HepG2 (cell line): ENCODE measurements at regions not wholly inside any gene's neighbourhood (a gene's known extent, or its start where the extent isn't known, plus 50 kb on each side); places are given as distances from the start of the nearest gene placed in this dataset.

Experiments used
- CTCF ChIP-seq: sonication (generic); formaldehyde crosslinking; IDR thresholded peaks from 2 replicates; pipeline ENCODE4 v1.5.0; 2020; ENCODE audit warnings: mild to moderate bottlenecking, missing genetic modification reagents, moderate library complexity
- FOXP1 ChIP-seq, 2 experiments: fragments of 450-650 bp in 1 of 2; IDR thresholded peaks; 2 replicates each; pipeline ENCODE4 v1.6.1; 2017 to 2018; ENCODE audit warnings: antibody characterized with exemption in 1 of 2
- HNF1A ChIP-seq, 2 experiments: sonication (generic) in 1 of 2; formaldehyde crosslinking in 1 of 2; IDR thresholded peaks; 2 replicates each; pipeline versions ENCODE4 v1.4.0 to v1.6.1; 2016 to 2020; ENCODE audit warnings: borderline replicate concordance in 1 of 2, low read depth in 1 of 2, mild to moderate bottlenecking in 1 of 2, missing genetic modification reagents in 1 of 2
- ZFX ChIP-seq: sonication (generic); formaldehyde crosslinking; IDR thresholded peaks from 2 replicates; pipeline ENCODE4 v1.4.0; 2020; ENCODE audit warnings: mild to moderate bottlenecking, low read depth, missing genetic modification reagents, moderate library complexity
- ZHX2 ChIP-seq, 2 experiments: sonication (generic) in 1 of 2; formaldehyde crosslinking in 1 of 2; IDR thresholded peaks; 2 replicates each; pipeline versions ENCODE4 v1.6.1 to v1.9.0; 2014 to 2022; ENCODE audit warnings: antibody characterized with exemption in 1 of 2, borderline replicate concordance in 1 of 2, inconsistent platforms in 1 of 2, low read depth in 1 of 2, missing genetic modification reagents in 1 of 2
- ZNF414 ChIP-seq: sonication (generic); formaldehyde crosslinking; IDR thresholded peaks from 2 replicates; pipeline ENCODE4 v1.5.0; 2020; ENCODE audit warnings: missing genetic modification reagents
- ZNF549 ChIP-seq: sonication (generic); formaldehyde crosslinking; IDR thresholded peaks from 2 replicates; pipeline ENCODE4 v1.5.0; 2020; ENCODE audit warnings: missing genetic modification reagents
- ZNF713 ChIP-seq: sonication (generic); formaldehyde crosslinking; IDR thresholded peaks from 2 replicates; pipeline ENCODE4 v1.4.0; 2020; ENCODE audit warnings: mild to moderate bottlenecking, missing genetic modification reagents
- ZSCAN5A ChIP-seq: sonication (generic); formaldehyde crosslinking; IDR thresholded peaks from 2 replicates; pipeline ENCODE4 v1.8.0; 2022; ENCODE audit warnings: mild to moderate bottlenecking, missing genetic modification reagents, borderline replicate concordance

GRCh38 chr12:74242088-74242487 is 295.5 kb upstream of the ATXN7L3B start:
- TF ChIP-seq FOXP1 (IDR thresholded peaks at IDR 0.05), result no peak
- no peak for TF ChIP-seq FOXP1 (CRISPR knock-in tag; IDR thresholded peaks at IDR 0.05)
- TF ChIP-seq ZNF549 (CRISPR knock-in tag), result no peak
- no peak for TF ChIP-seq HNF1A (IDR thresholded peaks at IDR 0.05; ENCODE audit: low read depth)
- no peak for TF ChIP-seq HNF1A (CRISPR knock-in tag; IDR thresholded peaks at IDR 0.05; ENCODE audit: borderline replicate concordance)
- no peak for TF ChIP-seq ZNF713 (CRISPR knock-in tag)
- no peak for TF ChIP-seq ZNF414 (CRISPR knock-in tag)
- no peak for TF ChIP-seq CTCF
- TF ChIP-seq ZHX2 (IDR thresholded peaks at IDR 0.05; ENCODE audit: low read depth), result no peak
- TF ChIP-seq ZHX2 (CRISPR knock-in tag; IDR thresholded peaks at IDR 0.05; ENCODE audit: borderline replicate concordance), result no peak
- no peak for TF ChIP-seq ZSCAN5A
- no peak for TF ChIP-seq ZFX (CRISPR knock-in tag)
